DND-41 (cell line): ENCODE measurements at regions not wholly inside any gene's neighbourhood (a gene's known extent, or its start where the extent isn't known, plus 50 kb on each side); places are given as distances from the start of the nearest gene placed in this dataset.

ENCODE experiments used
- ATAC-seq: fragments of 200-7000 bp; cut with Tn5 transposase; 3 replicates; pipeline ENCODE4 v1.9.1; 2021; ENCODE audit warnings: low read depth; ENCODE audit not compliant: insufficient read depth
- DNase-seq: peaks from one replicate; pipeline ENCODE4 v3.0.0-alpha.2; 2020
- H2AFZ ChIP-seq: 2 replicates; pipeline ENCODE4 v1.6.0; 2012; ENCODE audit warnings: low read depth, low read length
- H3K27ac ChIP-seq: 2 replicates; pipeline ENCODE4 v1.5.1; 2012; ENCODE audit warnings: low read length, inconsistent platforms
- H3K27me3 ChIP-seq: fragments of 200-600 bp; sonication (generic); 2 replicates; pipeline ENCODE4 v1.6.0; 2012; ENCODE audit warnings: low read length, mild to moderate bottlenecking, inconsistent platforms; ENCODE audit not compliant: insufficient read depth, poor library complexity
- H3K36me3 ChIP-seq: 2 replicates; pipeline ENCODE4 v1.5.1; 2012; ENCODE audit warnings: low read length, inconsistent platforms; ENCODE audit not compliant: insufficient read depth
- H3K4me1 ChIP-seq: 2 replicates; pipeline ENCODE4 v1.5.1; 2012; ENCODE audit warnings: mild to moderate bottlenecking, low read length; ENCODE audit not compliant: insufficient read depth
- H3K4me2 ChIP-seq: 2 replicates; pipeline ENCODE4 v1.6.0; 2012; ENCODE audit warnings: mild to moderate bottlenecking, moderate library complexity, low read length, inconsistent platforms; ENCODE audit not compliant: insufficient read depth
- H3K4me3 ChIP-seq, 2 experiments: fragments of 200-600 bp in 1 of 2; shearing (Covaris generic) in 1 of 2; 2 replicates each; pipeline ENCODE4 v1.5.1; 2012 to 2016; ENCODE audit warnings: inconsistent platforms in 2 of 2, low read length in 2 of 2, mild to moderate bottlenecking in 2 of 2, low read depth in 1 of 2, moderate library complexity in 1 of 2
- H3K79me2 ChIP-seq: 2 replicates; pipeline ENCODE4 v1.6.0; 2012; ENCODE audit warnings: low read length, inconsistent platforms; ENCODE audit not compliant: insufficient read depth
- H3K9ac ChIP-seq: 2 replicates; pipeline ENCODE4 v1.6.0; 2012; ENCODE audit warnings: low read depth, mild to moderate bottlenecking, inconsistent platforms, low read length, moderate library complexity
- H3K9me3 ChIP-seq: 2 replicates; pipeline ENCODE4 v1.5.1; 2012; ENCODE audit warnings: low read length, moderate library complexity, mild to moderate bottlenecking, inconsistent platforms; ENCODE audit not compliant: insufficient read depth, severe bottlenecking
- H4K20me1 ChIP-seq: 2 replicates; pipeline ENCODE4 v1.6.0; 2012; ENCODE audit warnings: low read length; ENCODE audit not compliant: insufficient read depth
- EZH2 ChIP-seq: IDR thresholded peaks from 3 replicates; pipeline ENCODE4 v1.6.1; 2012; ENCODE audit warnings: borderline replicate concordance, low read depth, mild to moderate bottlenecking, moderate library complexity, low read length, inconsistent platforms; ENCODE audit not compliant: severe bottlenecking
- TF ChIP-seq, protein P1 (sequence below): IDR thresholded peaks from 2 replicates; pipeline ENCODE4 v1.5.1; 2012; ENCODE audit warnings: borderline replicate concordance, low read length, moderate library complexity, mild to moderate bottlenecking; ENCODE audit not compliant: poor library complexity, severe bottlenecking; ENCODE audit errors: extremely low read depth

DNA sequence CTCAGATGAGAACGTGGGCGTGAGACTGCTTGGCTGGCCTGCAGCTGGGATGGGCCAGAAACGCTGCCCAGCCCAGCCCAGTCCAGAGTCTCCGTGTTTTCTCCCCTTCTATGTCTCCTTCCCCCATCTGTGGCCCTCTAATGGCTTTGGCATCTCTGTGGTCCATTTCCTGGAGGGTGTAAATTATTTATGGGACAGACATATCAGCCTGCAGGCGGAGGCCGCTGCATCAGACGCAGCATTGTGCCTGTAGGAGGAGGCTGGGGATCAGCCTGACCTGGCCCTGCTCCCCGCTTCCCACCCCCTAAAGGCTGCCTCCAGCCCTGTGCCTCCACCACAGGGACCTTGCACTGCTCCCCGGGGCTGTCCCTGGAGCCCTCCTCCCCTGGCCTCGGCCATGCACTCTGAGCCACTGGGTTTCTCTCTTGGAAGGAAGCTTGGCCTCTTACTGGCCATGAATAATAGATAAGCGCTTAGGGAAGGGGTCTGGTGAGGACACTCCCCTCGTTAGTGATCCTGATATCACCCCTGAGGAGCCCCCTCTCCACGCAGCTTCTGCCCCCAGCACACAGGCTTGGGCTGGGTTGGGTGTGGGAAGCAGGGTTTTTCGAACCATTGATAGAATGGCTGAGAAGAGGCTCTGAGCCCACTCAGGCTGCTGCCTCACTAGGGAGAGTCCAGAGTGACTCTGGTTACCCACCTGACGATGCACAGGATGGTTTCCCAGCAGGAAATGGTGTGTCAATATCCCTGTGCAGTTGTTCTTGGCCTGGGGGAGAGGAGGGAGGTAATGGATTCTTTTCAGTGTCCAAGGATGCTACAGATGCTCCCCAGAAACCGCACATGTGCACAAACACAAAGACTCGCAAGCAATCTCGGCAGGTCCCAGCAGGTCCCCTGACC lies 185.5 kb downstream of the MYCN start:
- H3K4me3 ChIP-seq, result no peak overlapping the region
- no peaks in the 10 kb centered on the region for H3K4me1 ChIP-seq
- H4K20me1 ChIP-seq, result no peaks in the 10 kb centered on the region
- TF ChIP-seq, protein P1, sequence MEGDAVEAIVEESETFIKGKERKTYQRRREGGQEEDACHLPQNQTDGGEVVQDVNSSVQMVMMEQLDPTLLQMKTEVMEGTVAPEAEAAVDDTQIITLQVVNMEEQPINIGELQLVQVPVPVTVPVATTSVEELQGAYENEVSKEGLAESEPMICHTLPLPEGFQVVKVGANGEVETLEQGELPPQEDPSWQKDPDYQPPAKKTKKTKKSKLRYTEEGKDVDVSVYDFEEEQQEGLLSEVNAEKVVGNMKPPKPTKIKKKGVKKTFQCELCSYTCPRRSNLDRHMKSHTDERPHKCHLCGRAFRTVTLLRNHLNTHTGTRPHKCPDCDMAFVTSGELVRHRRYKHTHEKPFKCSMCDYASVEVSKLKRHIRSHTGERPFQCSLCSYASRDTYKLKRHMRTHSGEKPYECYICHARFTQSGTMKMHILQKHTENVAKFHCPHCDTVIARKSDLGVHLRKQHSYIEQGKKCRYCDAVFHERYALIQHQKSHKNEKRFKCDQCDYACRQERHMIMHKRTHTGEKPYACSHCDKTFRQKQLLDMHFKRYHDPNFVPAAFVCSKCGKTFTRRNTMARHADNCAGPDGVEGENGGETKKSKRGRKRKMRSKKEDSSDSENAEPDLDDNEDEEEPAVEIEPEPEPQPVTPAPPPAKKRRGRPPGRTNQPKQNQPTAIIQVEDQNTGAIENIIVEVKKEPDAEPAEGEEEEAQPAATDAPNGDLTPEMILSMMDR, result no peak
- TF ChIP-seq EZH2, result no peak
- peaks cover 5% of the 10 kb centered on the region for H3K9me3 ChIP-seq
- DNase-seq, result no peak
- no peaks in the 10 kb centered on the region for H3K27me3 ChIP-seq
- no peaks in the 10 kb centered on the region for H3K36me3 ChIP-seq
- no peaks in the 10 kb centered on the region for H3K79me2 ChIP-seq
- H3K9ac ChIP-seq, result no peak overlapping the region
- no peak overlapping the region for H3K27ac ChIP-seq
- H3K4me2 ChIP-seq, result no peak overlapping the region
- no peak overlapping the region for H2AFZ ChIP-seq
- no peak for ATAC-seq

GRCh38 chr2:16124881-16125613 lies 184.7 kb downstream of the MYCN start:
- no peak overlapping the region for H3K4me2 ChIP-seq
- DNase-seq (no peak), ATAC-seq (no peak)
- no peak overlapping the region for H3K9ac ChIP-seq
- no peaks in the 10 kb centered on the region for H3K79me2 ChIP-seq
- no peak overlapping the region for H3K27ac ChIP-seq
- no peaks in the 10 kb centered on the region for H3K36me3 ChIP-seq
- H2AFZ ChIP-seq, result no peak overlapping the region
- peaks cover 5% of the 10 kb centered on the region for H3K9me3 ChIP-seq
- no peaks in the 10 kb centered on the region for H4K20me1 ChIP-seq
- H3K27me3 ChIP-seq, result no peaks in the 10 kb centered on the region
- no peaks in the 10 kb centered on the region for H3K4me1 ChIP-seq
- H3K4me3 ChIP-seq, result no peak overlapping the region
- TF ChIP-seq, protein P1, result no peak
- no peak for TF ChIP-seq EZH2

- TF ChIP-seq EZH2, result no peak
- TF ChIP-seq, protein P1, result no peak
- no peak for ATAC-seq
Observed at GRCh38 chr2:16123856-16124780, 183.8 kb downstream of the MYCN start.

More at GRCh38 chr2:16123856-16124780, 183.8 kb downstream of the MYCN start:
- Histone ChIP-seq H3K79me2 (no peaks in the 10 kb centered on the region), H3K4me1 (no peaks in the 10 kb centered on the region), H3K27ac (no peak overlapping the region), H3K9me3 (peaks cover 5% of the 10 kb centered on the region), H3K4me2 (no peak overlapping the region), H3K27me3 (no peaks in the 10 kb centered on the region), H3K4me3 (no peak overlapping the region), H4K20me1 (no peaks in the 10 kb centered on the region), H3K36me3 (no peaks in the 10 kb centered on the region), H2AFZ (no peak overlapping the region), H3K9ac (no peak overlapping the region)
- DNase-seq, result no peak
